ENCODE measurements at regions not wholly inside any gene's neighbourhood (a gene's known extent, or its start where the extent isn't known, plus 50 kb on each side); places are given as distances from the start of the nearest gene placed in this dataset.

GRCh38 chr3:5732081-5732480 is 544.6 kb downstream of the EDEM1 start:
- no peaks in the 10 kb centered on the region for H3K4me1 ChIP-seq
- H3K27ac ChIP-seq = no peak overlapping the region
- H3K36me3 ChIP-seq = no peaks in the 10 kb centered on the region
- no peak for DNase-seq
- intact Hi-C loops (cut with DNase I) = no loop called here
- H3K4me3 ChIP-seq = no peak overlapping the region
- H3K9me3 ChIP-seq = no peaks in the 10 kb centered on the region
- WGBS, 2 donors = 65 to 70% methylated on average over 2 of the region's 2 CpGs
- TF ChIP-seq POLR2AphosphoS5 (IDR thresholded peaks at IDR 0.05) (no peak), EP300 (IDR thresholded peaks at IDR 0.05) (no peak), CTCF (IDR thresholded peaks at IDR 0.05) (no peak), POLR2A (IDR thresholded peaks at IDR 0.05) (no peak)
- no peaks in the 10 kb centered on the region for H3K27me3 ChIP-seq

- no peak overlapping the region for H3K4me3 ChIP-seq
- H3K4me1 ChIP-seq = no peaks in the 10 kb centered on the region
- TF ChIP-seq CTCF (IDR thresholded peaks at IDR 0.05) (no peak), EP300 (IDR thresholded peaks at IDR 0.05) (no peak), POLR2A (IDR thresholded peaks at IDR 0.05) (no peak), POLR2AphosphoS5 (IDR thresholded peaks at IDR 0.05) (no peak)
- H3K36me3 ChIP-seq = no peaks in the 10 kb centered on the region
- H3K27ac ChIP-seq = no peak overlapping the region
- no peaks in the 10 kb centered on the region for H3K9me3 ChIP-seq
- WGBS, 2 donors = 92 to 93% methylated on average over 4 of the region's 4 CpGs
- intact Hi-C loops (cut with DNase I) = no loop called here
- H3K27me3 ChIP-seq = no peaks in the 10 kb centered on the region
- DNase-seq = no peak
Observed at GRCh38 chr3:5733995-5734394, 546.5 kb downstream of the EDEM1 start.

GRCh38 chr3:5735896-5736295 is 548.4 kb downstream of the EDEM1 start:
- intact Hi-C loops (cut with DNase I) = no loop called here
- no peaks in the 10 kb centered on the region for H3K27me3 ChIP-seq
- no peak overlapping the region for H3K4me3 ChIP-seq
- no peaks in the 10 kb centered on the region for H3K4me1 ChIP-seq
- TF ChIP-seq CTCF (IDR thresholded peaks at IDR 0.05) (no peak), POLR2AphosphoS5 (IDR thresholded peaks at IDR 0.05) (no peak), POLR2A (IDR thresholded peaks at IDR 0.05) (no peak), EP300 (IDR thresholded peaks at IDR 0.05) (no peak)
- no peak for DNase-seq
- no peak overlapping the region for H3K27ac ChIP-seq
- no peaks in the 10 kb centered on the region for H3K36me3 ChIP-seq
- no peaks in the 10 kb centered on the region for H3K9me3 ChIP-seq
- 86 to 88% methylated on average over 6 of the region's 6 CpGs for WGBS, 2 donors

- WGBS, 2 donors = 61 to 93% methylated on average over 3 of the region's 3 CpGs
- Histone ChIP-seq H3K27ac (no peak overlapping the region), H3K4me1 (no peaks in the 10 kb centered on the region), H3K36me3 (no peaks in the 10 kb centered on the region), H3K27me3 (no peaks in the 10 kb centered on the region), H3K9me3 (no peaks in the 10 kb centered on the region), H3K4me3 (no peak overlapping the region)
- intact Hi-C loops (cut with DNase I) = no loop called here
- TF ChIP-seq EP300 (IDR thresholded peaks at IDR 0.05) = no peak
- no peak for TF ChIP-seq POLR2A (IDR thresholded peaks at IDR 0.05)
- no peak for TF ChIP-seq CTCF (IDR thresholded peaks at IDR 0.05)
- TF ChIP-seq POLR2AphosphoS5 (IDR thresholded peaks at IDR 0.05) = no peak
- no peak for DNase-seq
Observed at GRCh38 chr3:5739299-5739935, 551.9 kb downstream of the EDEM1 start.

- intact Hi-C loops (cut with DNase I) = no loop called here
- no peaks in the 10 kb centered on the region for H3K9me3 ChIP-seq
- WGBS, 2 donors = 75 to 82% methylated on average over 2 of the region's 2 CpGs
- H3K27me3 ChIP-seq = no peaks in the 10 kb centered on the region
- no peak for TF ChIP-seq POLR2A (IDR thresholded peaks at IDR 0.05)
- TF ChIP-seq CTCF (IDR thresholded peaks at IDR 0.05) = no peak
- TF ChIP-seq POLR2AphosphoS5 (IDR thresholded peaks at IDR 0.05) = no peak
- TF ChIP-seq EP300 (IDR thresholded peaks at IDR 0.05) = no peak
- H3K4me3 ChIP-seq = no peak overlapping the region
- no peak for DNase-seq
- H3K27ac ChIP-seq = no peak overlapping the region
- H3K4me1 ChIP-seq = no peaks in the 10 kb centered on the region
- no peaks in the 10 kb centered on the region for H3K36me3 ChIP-seq
Observed at GRCh38 chr3:5739949-5740348, 552.4 kb downstream of the EDEM1 start.
